ENCODE measurements at regions not wholly inside any gene's neighbourhood (a gene's known extent, or its start where the extent isn't known, plus 50 kb on each side); places are given as distances from the start of the nearest gene placed in this dataset.

GRCh38 chr2:16784652-16785051 lies 119.0 kb upstream of the CYRIA start:
- POLR2A ChIA-PET: no interaction called here
- no peak overlapping the region for H3K4me3 ChIP-seq (ENCODE audit: low read depth in 2 of 2, low read length in 1 of 2)
- H3K27me3 ChIP-seq (ENCODE audit: insufficient read depth): no peaks in the 10 kb centered on the region
- H2AFZ ChIP-seq (ENCODE audit: low read depth): no peak overlapping the region
- WGBS (ENCODE audit: low lambda C conversion rate): 32% methylated on average over 3 of the region's 3 CpGs
- no peaks in the 10 kb centered on the region for H3K79me2 ChIP-seq (ENCODE audit: insufficient read depth)
- CTCF ChIA-PET: interaction anchor here (1.3 to 7.7 kb wide), 3 partner anchors 10 to 525 kb away, joined by 7 to 53 read pairs (median 45); no protein-coding TSS in a partner anchor
- no peak overlapping the region for H3K27ac ChIP-seq (ENCODE audit: low read depth in 2 of 2, low read length in 1 of 2)
- H3K4me2 ChIP-seq: no peak overlapping the region
- no peaks in the 10 kb centered on the region for H3K9me2 ChIP-seq
- no peaks in the 10 kb centered on the region; a peak in 1 of 4 replicates for H3K4me1 ChIP-seq (ENCODE audit: control insufficient read depth in 1 of 2, insufficient read depth in 2 of 2, low read depth in 1 of 2, low read length in 1 of 2)
- no peak for TF ChIP-seq GABPA (IDR thresholded peaks at IDR 0.05; ENCODE audit: low read depth)
- H3K9ac ChIP-seq: no peak overlapping the region
- H3K36me3 ChIP-seq (replicated peaks in 1 of 2; ENCODE audit: control insufficient read depth in 1 of 2, insufficient read depth in 2 of 2, low read length in 1 of 2): no peaks in the 10 kb centered on the region
- H4K20me1 ChIP-seq (ENCODE audit: insufficient read depth): no peaks in the 10 kb centered on the region
- H3K9me3 ChIP-seq: no peaks in the 10 kb centered on the region
- DNase-seq: no peak
- no peaks in the 10 kb centered on the region for H3F3A ChIP-seq (replicated peaks; ENCODE audit: insufficient read depth)

GRCh38 chr2:16777123-16777870 lies 111.7 kb upstream of the CYRIA start:
- no peak overlapping the region for H3K9ac ChIP-seq
- no peak overlapping the region for H3K4me2 ChIP-seq
- ChIA-PET CTCF (interaction anchor here (1.0 to 10.1 kb wide), 8 partner anchors 10 to 895 kb away, joined by 3 to 311 read pairs (median 22); no protein-coding TSS in a partner anchor), POLR2A (no interaction called here)
- no peak overlapping the region for H3K27ac ChIP-seq (ENCODE audit: low read depth in 2 of 2, low read length in 1 of 2)
- no peaks in the 10 kb centered on the region for H3K9me2 ChIP-seq
- H3K9me3 ChIP-seq: no peaks in the 10 kb centered on the region
- no peaks in the 10 kb centered on the region for H4K20me1 ChIP-seq (ENCODE audit: insufficient read depth)
- peaks cover 0 to 5% of the 10 kb centered on the region in 2 experiments; a peak in 1 of 4 replicates for H3K4me1 ChIP-seq (ENCODE audit: control insufficient read depth in 1 of 2, insufficient read depth in 2 of 2, low read depth in 1 of 2, low read length in 1 of 2)
- no peak overlapping the region for H3K4me3 ChIP-seq (ENCODE audit: low read depth in 2 of 2, low read length in 1 of 2)
- WGBS (ENCODE audit: low lambda C conversion rate): 68% methylated on average over 10 of the region's 10 CpGs
- no peak for TF ChIP-seq POLR2AphosphoS5 (IDR thresholded peaks at IDR 0.05; ENCODE audit: low read depth, low read length)
- no peak for TF ChIP-seq SMC3 (IDR thresholded peaks at IDR 0.05; ENCODE audit: low read depth, low read length)
- TF ChIP-seq PBX3 (IDR thresholded peaks at IDR 0.05): no peak
- H3K79me2 ChIP-seq (ENCODE audit: insufficient read depth): no peaks in the 10 kb centered on the region
- no peak for DNase-seq
- no peak overlapping the region for H2AFZ ChIP-seq (ENCODE audit: low read depth)
- H3F3A ChIP-seq (replicated peaks; ENCODE audit: insufficient read depth): no peaks in the 10 kb centered on the region
- no peaks in the 10 kb centered on the region for H3K27me3 ChIP-seq (ENCODE audit: insufficient read depth)
- H3K36me3 ChIP-seq (replicated peaks in 1 of 2; ENCODE audit: control insufficient read depth in 1 of 2, insufficient read depth in 2 of 2, low read length in 1 of 2): no peaks in the 10 kb centered on the region

GRCh38 chr2:16775899-16776231 lies 110.2 kb upstream of the CYRIA start:
- H3K27me3 ChIP-seq (ENCODE audit: insufficient read depth): no peaks in the 10 kb centered on the region
- H3K9me2 ChIP-seq: no peaks in the 10 kb centered on the region
- no peak for DNase-seq
- H3K4me1 ChIP-seq (ENCODE audit: control insufficient read depth in 1 of 2, insufficient read depth in 2 of 2, low read depth in 1 of 2, low read length in 1 of 2): peaks cover 0 to 5% of the 10 kb centered on the region in 2 experiments; a peak in 1 of 4 replicates
- ChIA-PET CTCF (interaction anchor here (0.8 to 11.0 kb wide), 27 partner anchors 12 to 899 kb away, joined by 3 to 311 read pairs (median 6); no protein-coding TSS in a partner anchor), POLR2A (interaction anchor here (0.8 to 1.9 kb wide), 3 partner anchors 308 to 764 kb away, joined by 3 to 5 read pairs (median 4); no protein-coding TSS in a partner anchor)
- H3K4me3 ChIP-seq (ENCODE audit: low read depth in 2 of 2, low read length in 1 of 2): no peak overlapping the region
- H4K20me1 ChIP-seq (ENCODE audit: insufficient read depth): no peaks in the 10 kb centered on the region
- no peak overlapping the region for H3K27ac ChIP-seq (ENCODE audit: low read depth in 2 of 2, low read length in 1 of 2)
- H3K4me2 ChIP-seq: no peak overlapping the region
- H3K36me3 ChIP-seq (replicated peaks in 1 of 2; ENCODE audit: control insufficient read depth in 1 of 2, insufficient read depth in 2 of 2, low read length in 1 of 2): no peaks in the 10 kb centered on the region
- no peaks in the 10 kb centered on the region for H3K79me2 ChIP-seq (ENCODE audit: insufficient read depth)
- WGBS (ENCODE audit: low lambda C conversion rate): 50% methylated on average over 1 of the region's 1 CpG
- H3K9me3 ChIP-seq: no peaks in the 10 kb centered on the region
- TF ChIP-seq PBX3 (IDR thresholded peaks at IDR 0.05): no peak
- no peak for TF ChIP-seq CHD2 (IDR thresholded peaks at IDR 0.05; ENCODE audit: low read length, partially characterized antibody)
- no peak for TF ChIP-seq USF1 (IDR thresholded peaks at IDR 0.05; ENCODE audit: borderline replicate concordance, low read depth)
- TF ChIP-seq POLR2AphosphoS5 (IDR thresholded peaks at IDR 0.05; ENCODE audit: low read depth, low read length): no peak
- TF ChIP-seq SMC3 (IDR thresholded peaks at IDR 0.05; ENCODE audit: low read depth, low read length): no peak
- TF ChIP-seq IRF3 (IDR thresholded peaks at IDR 0.05; ENCODE audit: low read depth, low read length): no peak
- no peak for TF ChIP-seq FOXM1 (IDR thresholded peaks at IDR 0.05; ENCODE audit: low read depth)
- H3F3A ChIP-seq (replicated peaks; ENCODE audit: insufficient read depth): no peaks in the 10 kb centered on the region
- no peak overlapping the region for H2AFZ ChIP-seq (ENCODE audit: low read depth)
- no peak overlapping the region for H3K9ac ChIP-seq
